ENCODE measurements at regions not wholly inside any gene's neighbourhood (a gene's known extent, or its start where the extent isn't known, plus 50 kb on each side); places are given as distances from the start of the nearest gene placed in this dataset.
A peak's percentile ranks its signal among the peaks of the same experiment; 100 is the strongest.

DNA sequence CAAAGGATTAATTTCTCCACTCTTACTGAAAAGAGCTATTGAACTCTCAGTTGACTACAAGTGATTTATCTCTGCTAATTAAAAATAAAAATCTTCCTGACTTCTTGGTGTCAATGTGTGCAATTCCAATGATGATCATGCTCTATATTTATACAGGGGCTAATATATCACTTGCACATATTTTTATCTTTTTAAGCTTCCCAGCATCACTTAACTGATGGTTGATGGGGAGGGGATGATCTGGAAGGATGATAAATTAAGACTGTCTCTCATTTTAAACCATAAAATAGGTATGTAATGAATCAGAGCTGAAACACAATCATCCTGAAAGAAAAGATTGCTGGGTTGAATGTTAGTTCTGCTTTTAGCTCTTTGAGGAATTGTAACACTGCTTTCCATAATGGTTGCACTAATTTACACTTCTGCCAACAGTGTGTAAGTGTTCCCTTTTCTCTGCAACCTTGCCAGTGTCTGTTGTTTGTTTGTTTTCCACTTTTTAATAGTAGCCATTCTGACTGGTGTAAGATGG lies 169.6 kb upstream of the ECI2 start:
- no peak for FAIRE-seq
- DNase-seq (ENCODE audit: insufficient read length, low spot score) = no peak

DNA sequence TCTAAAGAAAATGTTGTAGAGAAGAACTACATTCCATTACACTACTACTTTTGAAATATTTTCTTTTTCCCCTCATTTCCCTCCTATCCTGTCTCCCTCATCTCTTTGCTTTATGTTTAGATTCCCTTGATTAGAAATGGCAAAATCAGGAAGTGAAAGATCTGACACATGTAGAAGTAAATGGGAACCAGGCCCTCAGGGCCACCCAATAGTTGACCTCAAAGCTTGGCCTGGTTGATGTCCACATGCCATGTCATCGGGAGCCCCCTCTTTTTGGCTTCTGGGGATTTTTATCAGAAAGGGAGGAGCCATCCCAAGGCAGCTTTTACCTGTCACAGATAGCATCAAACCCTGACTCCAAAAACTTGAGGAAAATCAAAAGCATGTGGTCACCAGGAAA lies 168.3 kb upstream of the ECI2 start:
- DNase-seq (ENCODE audit: insufficient read length, low spot score) (no peak), FAIRE-seq (no peak)
- no peak for TF ChIP-seq POLR2A (IDR thresholded peaks at IDR 0.05; ENCODE audit: low read depth, low read length)
- TF ChIP-seq SPI1 (IDR thresholded peaks at IDR 0.05; ENCODE audit: low read depth, low read length) = peak; percentile 9; the same call in 1 of the 2 replicates
- TF ChIP-seq POU2F2 (IDR thresholded peaks at IDR 0.05; ENCODE audit: low read depth, low read length) = no peak
- TF ChIP-seq TAF1 (IDR thresholded peaks at IDR 0.05; ENCODE audit: low read depth, low read length) = no peak
- TF ChIP-seq POLR2AphosphoS5 (IDR thresholded peaks at IDR 0.05; ENCODE audit: low read depth, low read length) = no peak
- TF ChIP-seq PAX5 (IDR thresholded peaks at IDR 0.05; ENCODE audit: insufficient read depth, low read length, severe bottlenecking) = no peak

More for the DNA sequence above, 169.6 kb upstream of the ECI2 start:
- TF ChIP-seq POLR2A (IDR thresholded peaks at IDR 0.05; ENCODE audit: low read depth, low read length) = no peak
- TF ChIP-seq POU2F2 (IDR thresholded peaks at IDR 0.05; ENCODE audit: low read depth, low read length) = no peak
- TF ChIP-seq PAX5 (IDR thresholded peaks at IDR 0.05; ENCODE audit: insufficient read depth, low read length, severe bottlenecking) = no peak
- TF ChIP-seq TAF1 (IDR thresholded peaks at IDR 0.05; ENCODE audit: low read depth, low read length) = no peak
- TF ChIP-seq POLR2AphosphoS5 (IDR thresholded peaks at IDR 0.05; ENCODE audit: low read depth, low read length) = no peak
- no peak for TF ChIP-seq SPI1 (IDR thresholded peaks at IDR 0.05; ENCODE audit: low read depth, low read length)

DNA sequence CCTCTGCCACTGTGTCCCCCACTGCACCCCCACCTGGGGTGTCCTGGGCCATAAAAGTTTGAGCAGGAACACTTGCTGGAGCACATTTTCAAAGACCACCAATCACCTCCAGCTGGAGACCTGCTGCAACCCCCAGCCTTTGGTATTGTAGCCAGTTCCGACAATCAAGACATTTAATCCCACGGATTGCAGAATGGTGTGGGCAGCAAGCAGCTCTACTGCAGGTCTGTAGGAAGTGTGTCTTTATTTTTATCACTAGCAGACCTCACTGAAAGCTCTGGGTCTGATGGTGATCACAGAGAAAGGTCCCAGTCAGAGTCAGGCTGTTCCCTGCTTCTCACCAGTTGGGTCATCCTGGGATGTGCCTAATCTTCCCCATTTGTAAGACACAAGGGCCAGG lies 167.1 kb upstream of the ECI2 start:
- FAIRE-seq (no peak), DNase-seq (ENCODE audit: insufficient read length, low spot score) (no peak)
- TF ChIP-seq PAX5 (IDR thresholded peaks at IDR 0.05; ENCODE audit: insufficient read depth, low read length, severe bottlenecking) (no peak), POLR2A (IDR thresholded peaks at IDR 0.05; ENCODE audit: low read depth, low read length) (no peak), TAF1 (IDR thresholded peaks at IDR 0.05; ENCODE audit: low read depth, low read length) (no peak), POU2F2 (IDR thresholded peaks at IDR 0.05; ENCODE audit: low read depth, low read length) (no peak), SPI1 (IDR thresholded peaks at IDR 0.05; ENCODE audit: low read depth, low read length) (no peak), POLR2AphosphoS5 (IDR thresholded peaks at IDR 0.05; ENCODE audit: low read depth, low read length) (no peak)

DNA sequence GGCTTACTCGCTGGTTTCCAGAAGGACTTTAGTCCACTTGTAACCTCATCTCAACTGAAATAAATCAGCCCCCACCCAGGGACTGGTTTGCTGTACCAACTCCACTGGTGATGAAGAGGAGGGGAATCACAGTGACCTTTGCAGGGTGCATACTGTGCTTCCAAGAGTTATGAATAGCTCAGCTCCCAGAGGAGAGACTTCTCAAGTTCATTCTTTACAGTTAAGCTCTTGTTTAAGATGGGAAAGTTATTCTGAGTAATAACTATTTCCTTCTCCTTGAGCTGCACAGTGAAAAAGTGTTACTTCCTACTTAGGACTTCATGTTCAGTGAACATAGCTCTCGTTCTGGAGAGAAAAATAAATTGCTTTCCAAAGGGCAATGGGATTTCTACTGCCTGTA lies 166.5 kb upstream of the ECI2 start:
- DNase-seq (ENCODE audit: insufficient read length, low spot score) (no peak), FAIRE-seq (no peak)
- no peak for TF ChIP-seq TAF1 (IDR thresholded peaks at IDR 0.05; ENCODE audit: low read depth, low read length)
- no peak for TF ChIP-seq POLR2AphosphoS5 (IDR thresholded peaks at IDR 0.05; ENCODE audit: low read depth, low read length)
- TF ChIP-seq POLR2A (IDR thresholded peaks at IDR 0.05; ENCODE audit: low read depth, low read length) = no peak
- no peak for TF ChIP-seq SPI1 (IDR thresholded peaks at IDR 0.05; ENCODE audit: low read depth, low read length)
- TF ChIP-seq PAX5 (IDR thresholded peaks at IDR 0.05; ENCODE audit: insufficient read depth, low read length, severe bottlenecking) = no peak
- TF ChIP-seq POU2F2 (IDR thresholded peaks at IDR 0.05; ENCODE audit: low read depth, low read length) = no peak

DNA sequence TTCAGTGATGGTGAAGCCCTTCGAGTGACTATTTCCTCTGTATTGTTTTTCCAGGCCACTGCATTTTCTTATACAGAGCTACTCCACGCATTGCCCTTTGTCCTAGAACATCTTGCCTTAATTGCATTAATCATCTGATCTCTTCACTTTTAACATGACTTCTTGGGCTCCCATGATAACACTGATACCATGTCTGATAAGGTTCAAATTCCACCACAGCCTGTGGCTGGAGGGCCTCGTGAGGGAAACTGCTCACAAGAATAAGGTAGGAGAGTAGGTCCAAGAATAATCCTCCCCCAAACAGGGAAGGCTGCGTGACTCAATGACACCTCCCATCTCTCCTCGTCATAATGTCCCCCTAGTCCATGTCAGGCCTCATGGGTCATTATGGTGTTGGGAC lies 165.5 kb upstream of the ECI2 start:
- FAIRE-seq = no peak
- TF ChIP-seq POLR2AphosphoS5 (IDR thresholded peaks at IDR 0.05; ENCODE audit: low read depth, low read length) (no peak), POU2F2 (IDR thresholded peaks at IDR 0.05; ENCODE audit: low read depth, low read length) (no peak), SPI1 (IDR thresholded peaks at IDR 0.05; ENCODE audit: low read depth, low read length) (no peak), POLR2A (IDR thresholded peaks at IDR 0.05; ENCODE audit: low read depth, low read length) (no peak), TAF1 (IDR thresholded peaks at IDR 0.05; ENCODE audit: low read depth, low read length) (no peak), PAX5 (IDR thresholded peaks at IDR 0.05; ENCODE audit: insufficient read depth, low read length, severe bottlenecking) (no peak)
- DNase-seq (ENCODE audit: insufficient read length, low spot score) = no peak

DNA sequence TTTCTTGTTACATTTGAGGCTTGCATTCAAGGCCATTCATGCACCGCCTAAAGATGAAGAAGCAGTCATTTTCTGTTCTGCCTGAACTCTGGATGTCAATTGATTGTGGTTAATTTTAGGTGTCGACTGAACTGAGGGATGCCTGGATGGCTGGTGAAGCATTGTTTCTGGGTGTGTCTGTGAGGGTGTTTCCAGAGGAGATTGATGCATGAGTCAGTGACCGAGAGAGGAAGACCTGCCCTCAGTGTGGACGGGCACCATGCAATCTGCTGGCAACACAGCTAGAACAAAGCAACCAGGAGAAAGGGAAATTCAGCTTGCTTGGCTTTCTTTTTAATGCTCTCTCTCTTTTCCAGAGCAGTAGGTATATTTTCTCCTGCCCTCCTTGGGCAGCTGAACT lies 164.1 kb upstream of the ECI2 start:
- TF ChIP-seq SPI1 (IDR thresholded peaks at IDR 0.05; ENCODE audit: low read depth, low read length) (no peak), POLR2A (IDR thresholded peaks at IDR 0.05; ENCODE audit: low read depth, low read length) (no peak), POLR2AphosphoS5 (IDR thresholded peaks at IDR 0.05; ENCODE audit: low read depth, low read length) (no peak), POU2F2 (IDR thresholded peaks at IDR 0.05; ENCODE audit: low read depth, low read length) (no peak), PAX5 (IDR thresholded peaks at IDR 0.05; ENCODE audit: insufficient read depth, low read length, severe bottlenecking) (no peak), TAF1 (IDR thresholded peaks at IDR 0.05; ENCODE audit: low read depth, low read length) (no peak)
- DNase-seq (ENCODE audit: insufficient read length, low spot score) = no peak
- no peak for FAIRE-seq

DNA sequence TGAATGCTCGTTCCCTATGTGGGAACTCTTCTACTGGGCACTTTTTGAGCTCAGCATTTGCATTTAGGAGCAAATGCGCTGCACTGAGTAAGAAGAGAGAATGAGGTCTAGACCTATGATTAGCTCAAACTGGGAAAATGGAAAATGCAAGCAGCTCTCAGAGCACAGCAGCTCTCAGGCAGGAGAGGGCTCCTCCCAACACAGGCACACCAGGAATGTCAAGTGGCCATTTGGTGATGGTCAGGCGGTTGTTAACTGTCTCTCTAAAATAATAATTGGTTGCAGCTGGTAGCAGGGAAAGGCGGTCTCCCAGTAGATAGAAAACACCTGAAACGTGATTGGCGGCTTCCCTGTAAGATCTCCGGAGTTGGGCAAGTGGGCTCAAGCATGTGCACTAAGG lies 162.0 kb upstream of the ECI2 start:
- no peak for DNase-seq (ENCODE audit: insufficient read length, low spot score)
- no peak for FAIRE-seq
- TF ChIP-seq SPI1 (IDR thresholded peaks at IDR 0.05; ENCODE audit: low read depth, low read length) (no peak), TAF1 (IDR thresholded peaks at IDR 0.05; ENCODE audit: low read depth, low read length) (no peak), POLR2A (IDR thresholded peaks at IDR 0.05; ENCODE audit: low read depth, low read length) (no peak), POU2F2 (IDR thresholded peaks at IDR 0.05; ENCODE audit: low read depth, low read length) (no peak), POLR2AphosphoS5 (IDR thresholded peaks at IDR 0.05; ENCODE audit: low read depth, low read length) (no peak), PAX5 (IDR thresholded peaks at IDR 0.05; ENCODE audit: insufficient read depth, low read length, severe bottlenecking) (no peak)

DNA sequence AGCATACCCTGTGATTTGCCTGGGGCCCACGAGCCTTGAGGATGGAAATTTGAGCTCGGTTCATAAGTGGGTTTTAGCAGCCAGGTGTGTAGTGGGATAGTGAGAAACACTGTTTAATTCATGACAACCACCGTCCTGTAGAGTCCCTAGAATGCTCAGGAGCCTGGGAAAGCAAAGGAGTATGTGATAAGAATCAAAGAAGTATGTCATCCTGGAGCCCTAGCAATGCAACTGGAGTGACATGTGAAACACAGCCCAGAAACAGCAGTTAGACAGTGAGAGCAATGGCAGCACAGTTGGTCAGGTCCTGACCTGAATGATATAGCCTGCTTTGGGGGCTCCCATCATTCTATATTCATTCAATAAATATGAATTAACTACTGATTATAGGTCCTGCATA lies 161.2 kb upstream of the ECI2 start:
- DNase-seq (ENCODE audit: insufficient read length, low spot score) (no peak), FAIRE-seq (no peak)
- TF ChIP-seq POLR2A (IDR thresholded peaks at IDR 0.05; ENCODE audit: low read depth, low read length) = no peak

DNA sequence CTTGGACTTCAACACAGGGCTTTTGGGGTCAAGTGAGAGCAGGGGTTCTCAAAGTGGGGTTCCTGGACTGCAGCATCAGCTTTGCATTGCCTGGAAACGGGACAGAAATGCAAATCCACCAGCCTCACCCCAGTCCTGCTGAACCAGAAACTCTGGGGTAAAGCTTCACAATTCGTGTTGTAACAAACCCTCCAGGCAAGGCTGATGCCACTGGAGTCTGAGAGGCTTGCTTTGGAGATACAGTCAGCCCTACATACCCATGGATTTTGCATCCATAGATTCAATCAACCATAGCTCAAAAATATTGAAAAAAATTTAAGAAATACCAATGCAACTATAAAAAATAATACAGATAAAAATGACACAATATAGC lies 160.4 kb upstream of the ECI2 start:
- FAIRE-seq = no peak
- TF ChIP-seq POLR2AphosphoS5 (IDR thresholded peaks at IDR 0.05; ENCODE audit: low read depth, low read length) = no peak
- no peak for TF ChIP-seq SPI1 (IDR thresholded peaks at IDR 0.05; ENCODE audit: low read depth, low read length)
- TF ChIP-seq POLR2A (IDR thresholded peaks at IDR 0.05; ENCODE audit: low read depth, low read length) = no peak
- TF ChIP-seq POU2F2 (IDR thresholded peaks at IDR 0.05; ENCODE audit: low read depth, low read length) = no peak
- TF ChIP-seq TAF1 (IDR thresholded peaks at IDR 0.05; ENCODE audit: low read depth, low read length) = no peak
- no peak for TF ChIP-seq PAX5 (IDR thresholded peaks at IDR 0.05; ENCODE audit: insufficient read depth, low read length, severe bottlenecking)
- DNase-seq (ENCODE audit: insufficient read length, low spot score) = no peak

DNA sequence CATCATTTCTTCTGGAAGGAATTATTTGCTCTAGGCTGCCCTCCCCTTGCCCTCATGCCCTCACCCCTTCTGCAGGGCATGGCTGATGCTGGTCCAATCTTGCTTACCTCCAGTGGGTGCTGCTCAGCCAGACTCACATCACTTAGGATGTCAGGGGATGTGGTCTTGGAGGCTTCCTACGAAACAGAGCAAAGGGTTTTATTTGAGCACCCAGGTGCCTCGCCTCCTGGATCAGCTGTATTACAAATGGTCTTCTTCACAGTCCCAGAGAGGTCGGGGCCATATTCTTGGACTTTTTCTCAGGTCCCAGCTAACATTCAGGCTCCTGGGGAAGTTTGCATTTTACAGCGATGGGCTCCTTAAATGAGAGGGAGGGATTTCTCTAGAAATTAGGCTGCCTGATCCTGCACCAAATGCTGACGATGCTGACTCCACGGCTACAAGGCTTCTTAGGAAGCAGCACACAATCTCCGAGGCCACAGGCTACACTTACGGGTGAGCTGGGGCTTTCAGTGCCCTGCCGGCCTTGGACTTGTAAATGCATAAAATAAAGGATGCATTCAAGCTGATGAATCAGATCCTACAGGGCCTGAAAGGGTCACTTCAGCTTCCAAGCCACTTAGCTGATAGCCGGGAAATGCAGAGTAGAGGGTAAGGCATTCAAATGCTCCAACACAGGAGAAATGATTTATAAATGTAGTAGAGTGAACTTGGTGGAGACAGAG lies 159.8 kb upstream of the ECI2 start:
- no peak for FAIRE-seq
- no peak for DNase-seq (ENCODE audit: insufficient read length, low spot score)
- TF ChIP-seq TAF1 (IDR thresholded peaks at IDR 0.05; ENCODE audit: low read depth, low read length) = no peak
- no peak for TF ChIP-seq POLR2A (IDR thresholded peaks at IDR 0.05; ENCODE audit: low read depth, low read length)
- no peak for TF ChIP-seq PAX5 (IDR thresholded peaks at IDR 0.05; ENCODE audit: insufficient read depth, low read length, severe bottlenecking)
- TF ChIP-seq POU2F2 (IDR thresholded peaks at IDR 0.05; ENCODE audit: low read depth, low read length) = no peak
- TF ChIP-seq POLR2AphosphoS5 (IDR thresholded peaks at IDR 0.05; ENCODE audit: low read depth, low read length) = no peak
- no peak for TF ChIP-seq SPI1 (IDR thresholded peaks at IDR 0.05; ENCODE audit: low read depth, low read length)

All from GM12891 (cell line).